ENCODE measurements at regions not wholly inside any gene's neighbourhood (a gene's known extent, or its start where the extent isn't known, plus 50 kb on each side); places are given as distances from the start of the nearest gene placed in this dataset.

GRCh38 chr2:121004950-121005349 lies 269.3 kb downstream of the GLI2 start:
- peaks cover 16% of the 10 kb centered on the region for H3K4me1 Mint-ChIP-seq (ENCODE audit: low read depth, unreplicated experiment)
- H3K36me3 Mint-ChIP-seq (ENCODE audit: unreplicated experiment), result peaks cover 9% of the 10 kb centered on the region

GRCh38 chr2:121005453-121005852 lies 269.8 kb downstream of the GLI2 start:
- Mint-ChIP-seq H3K4me1 (ENCODE audit: low read depth, unreplicated experiment) (peaks cover 16% of the 10 kb centered on the region), H3K27me3 (ENCODE audit: unreplicated experiment) (peaks cover 13% of the 10 kb centered on the region), H3K9me3 (ENCODE audit: unreplicated experiment) (peaks cover 8% of the 10 kb centered on the region), H3K36me3 (ENCODE audit: unreplicated experiment) (peaks cover 9% of the 10 kb centered on the region), H3K4me3 (ENCODE audit: unreplicated experiment) (peak overlapping the region; percentile 41), H3K27ac (ENCODE audit: unreplicated experiment) (peak overlapping the region; percentile 85)
- no peak for TF ChIP-seq CTCF (IDR thresholded peaks at IDR 0.05; ENCODE audit: partially characterized antibody, unreplicated experiment)
- no peak for DNase-seq

More at GRCh38 chr2:121004950-121005349, 269.3 kb downstream of the GLI2 start:
- no peak for DNase-seq
- Mint-ChIP-seq H3K27ac (ENCODE audit: unreplicated experiment) (peak overlapping the region; percentile 85), H3K9me3 (ENCODE audit: unreplicated experiment) (peaks cover 8% of the 10 kb centered on the region), H3K27me3 (ENCODE audit: unreplicated experiment) (peaks cover 13% of the 10 kb centered on the region), H3K4me3 (ENCODE audit: unreplicated experiment) (no peak overlapping the region)
- TF ChIP-seq CTCF (IDR thresholded peaks at IDR 0.05; ENCODE audit: partially characterized antibody, unreplicated experiment), result no peak

- peaks cover 8% of the 10 kb centered on the region for H3K9me3 Mint-ChIP-seq (ENCODE audit: unreplicated experiment)
- H3K36me3 Mint-ChIP-seq (ENCODE audit: unreplicated experiment), result peaks cover 9% of the 10 kb centered on the region
- H3K4me1 Mint-ChIP-seq (ENCODE audit: low read depth, unreplicated experiment), result peaks cover 16% of the 10 kb centered on the region
- DNase-seq, result no peak
- H3K4me3 Mint-ChIP-seq (ENCODE audit: unreplicated experiment), result no peak overlapping the region
- peak overlapping the region; percentile 35 for H3K27ac Mint-ChIP-seq (ENCODE audit: unreplicated experiment)
- H3K27me3 Mint-ChIP-seq (ENCODE audit: unreplicated experiment), result peaks cover 12% of the 10 kb centered on the region
- TF ChIP-seq CTCF (IDR thresholded peaks at IDR 0.05; ENCODE audit: partially characterized antibody, unreplicated experiment), result no peak
Observed at GRCh38 chr2:121006743-121007489, 271.2 kb downstream of the GLI2 start.

GRCh38 chr2:121007490-121007853 lies 271.8 kb downstream of the GLI2 start:
- no peak overlapping the region for H3K27ac Mint-ChIP-seq (ENCODE audit: unreplicated experiment)

More at GRCh38 chr2:121007490-121007853, 271.8 kb downstream of the GLI2 start:
- H3K27me3 Mint-ChIP-seq (ENCODE audit: unreplicated experiment), result peaks cover 11% of the 10 kb centered on the region
- peaks cover 9% of the 10 kb centered on the region for H3K36me3 Mint-ChIP-seq (ENCODE audit: unreplicated experiment)
- peaks cover 8% of the 10 kb centered on the region for H3K9me3 Mint-ChIP-seq (ENCODE audit: unreplicated experiment)
- H3K4me1 Mint-ChIP-seq (ENCODE audit: low read depth, unreplicated experiment), result peaks cover 16% of the 10 kb centered on the region
- TF ChIP-seq CTCF (IDR thresholded peaks at IDR 0.05; ENCODE audit: partially characterized antibody, unreplicated experiment), result no peak
- DNase-seq, result no peak
- no peak overlapping the region for H3K4me3 Mint-ChIP-seq (ENCODE audit: unreplicated experiment)
